HG03432 (cell line): ENCODE measurements at regions not wholly inside any gene's neighbourhood (a gene's known extent, or its start where the extent isn't known, plus 50 kb on each side); places are given as distances from the start of the nearest gene placed in this dataset.
"Not testable (repeated sequence)": the region's sequence is repeated elsewhere in the genome, so short reads cannot be mapped to it uniquely, and the experiment has no call there.

Source experiments
- ATAC-seq: cut with Tn5 transposase; IDR thresholded peaks from one replicate; pipeline ENCODE4 v1.9.1; 2021; ENCODE audit warnings: mild to moderate bottlenecking, moderate library complexity; ENCODE audit not compliant: unreplicated experiment

- ATAC-seq: no peak
Observed at GRCh38 chr10:109218207-109218606, 705.1 kb downstream of the XPNPEP1 start.

DNA sequence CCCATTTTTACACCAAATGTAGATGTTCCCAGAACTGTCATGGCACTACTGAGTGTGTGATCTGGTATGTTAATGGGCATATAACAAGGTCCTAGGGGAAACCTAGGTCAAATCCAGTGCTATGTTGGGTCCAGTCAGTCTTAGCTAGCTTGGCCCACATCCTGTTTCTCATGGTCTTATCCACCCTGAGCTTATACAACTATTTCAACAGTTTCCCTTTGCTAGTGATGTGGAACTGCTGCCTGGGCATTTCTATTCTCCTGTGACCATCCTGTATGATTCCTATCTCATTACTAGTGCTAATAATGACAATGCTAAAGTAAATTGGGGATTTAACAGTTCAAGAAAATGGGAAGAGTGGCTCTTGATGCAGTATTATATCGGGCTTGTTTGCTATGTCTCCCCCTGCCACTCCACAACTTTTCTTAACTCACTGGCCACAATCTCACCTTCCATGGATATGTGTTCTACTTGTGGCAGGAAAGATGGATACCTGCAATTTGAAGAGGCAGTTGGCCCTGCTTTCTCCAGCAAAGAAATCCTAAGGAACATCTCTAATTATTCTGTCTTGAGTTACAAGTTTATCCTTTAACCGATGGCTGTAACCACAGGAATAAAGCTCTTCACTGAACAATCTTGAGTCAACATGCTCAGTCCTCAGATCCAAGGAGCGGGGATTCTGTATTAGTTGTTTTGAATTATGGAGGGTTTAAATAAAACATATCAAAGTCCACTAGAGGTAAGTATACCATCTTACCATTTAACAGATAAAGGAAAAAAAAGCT lies 707.8 kb downstream of the XPNPEP1 start:
- no peak for ATAC-seq

DNA sequence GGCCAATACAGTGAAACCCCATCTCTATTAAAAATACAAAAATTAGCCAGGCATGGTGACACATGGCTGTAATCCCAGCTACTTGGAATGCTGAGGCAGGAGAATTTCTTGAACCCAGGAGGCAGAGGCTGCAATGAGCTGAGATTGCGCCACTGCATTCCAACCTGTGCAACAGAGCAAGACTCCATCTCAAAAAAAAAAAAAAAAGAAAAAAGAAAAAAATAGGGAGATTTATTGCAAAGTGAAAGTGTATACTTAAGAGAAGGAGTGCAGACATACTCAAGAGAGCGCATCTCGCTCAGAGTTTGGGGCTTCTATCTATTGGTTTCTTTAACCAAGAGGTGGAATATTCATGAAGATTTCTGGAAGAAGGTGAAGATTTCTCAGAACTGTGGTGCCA lies 708.4 kb downstream of the XPNPEP1 start:
- not testable (repeated sequence) for ATAC-seq

- ATAC-seq: no peak
Observed at GRCh38 chr10:109207361-109207760, 716.0 kb downstream of the XPNPEP1 start.

GRCh38 chr10:109205929-109206585 lies 717.3 kb downstream of the XPNPEP1 start:
- no peak for ATAC-seq

- ATAC-seq: no peak
Observed at GRCh38 chr10:109203646-109204353, 719.5 kb downstream of the XPNPEP1 start.

- ATAC-seq: no peak
Observed at GRCh38 chr10:109202111-109202510, 721.2 kb downstream of the XPNPEP1 start.

- no peak for ATAC-seq
Observed at GRCh38 chr10:109200646-109201045, 722.7 kb downstream of the XPNPEP1 start.

DNA sequence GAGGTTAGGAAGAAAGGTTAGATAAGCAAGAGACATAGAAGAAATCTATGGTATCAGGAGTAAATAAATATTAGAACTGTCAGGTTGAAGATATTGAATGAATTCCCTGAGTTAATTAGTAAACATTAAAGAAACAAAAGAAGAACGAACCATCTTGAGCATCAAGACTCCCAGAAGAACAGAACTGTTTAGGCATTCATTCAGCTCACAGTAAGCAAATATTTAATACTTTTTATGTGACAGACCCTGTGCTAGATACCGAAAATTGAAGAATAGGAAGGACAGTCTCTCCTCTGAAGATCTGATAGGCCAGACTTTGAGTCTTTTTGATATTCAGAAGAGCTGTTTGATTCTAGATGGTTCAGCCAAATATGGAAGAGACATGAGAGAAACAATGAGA lies 731.5 kb downstream of the XPNPEP1 start:
- no peak for ATAC-seq

DNA sequence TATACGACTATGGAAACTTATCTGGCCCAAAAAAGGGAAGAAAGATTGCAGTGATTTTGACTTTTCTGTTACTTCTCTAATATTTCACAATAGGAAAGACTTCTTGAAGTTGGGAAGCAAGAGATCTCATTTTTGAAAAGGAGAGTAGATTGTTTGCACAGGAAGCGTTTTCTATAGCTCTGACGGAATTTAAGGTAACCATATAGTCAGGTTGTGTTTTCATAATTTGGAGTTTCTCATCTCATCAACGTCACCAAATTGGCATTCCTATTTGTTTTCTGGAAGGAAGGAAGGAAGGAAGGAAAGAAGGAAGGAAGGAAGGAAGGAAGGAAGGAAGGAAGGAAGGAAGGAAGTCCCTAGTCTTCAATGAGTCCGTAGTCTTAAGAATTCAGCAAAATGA lies 732.0 kb downstream of the XPNPEP1 start:
- no peak for ATAC-seq

GRCh38 chr10:109187677-109188076 lies 735.6 kb downstream of the XPNPEP1 start:
- ATAC-seq: no peak

DNA sequence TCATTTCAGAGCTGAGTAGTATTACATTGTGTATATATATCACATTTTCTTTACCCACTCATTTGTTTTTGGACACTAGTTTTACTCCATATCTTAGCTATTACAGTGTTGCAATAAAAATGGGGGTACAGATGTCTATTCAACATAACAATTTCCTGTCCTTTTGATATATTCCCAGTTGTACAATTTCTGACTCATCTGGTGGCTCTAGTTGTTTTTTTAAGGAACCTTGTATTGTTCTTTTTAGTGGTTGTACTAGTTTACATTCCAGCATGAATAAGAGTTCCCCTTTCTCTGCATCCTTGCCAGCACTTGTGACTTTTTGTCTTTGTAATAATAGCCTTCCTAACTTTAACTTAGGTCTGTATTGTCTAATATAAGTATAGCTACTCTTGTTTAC lies 739.9 kb downstream of the XPNPEP1 start:
- no peak for ATAC-seq

- no peak for ATAC-seq
Observed at GRCh38 chr10:109178591-109178990, 744.7 kb downstream of the XPNPEP1 start.

DNA sequence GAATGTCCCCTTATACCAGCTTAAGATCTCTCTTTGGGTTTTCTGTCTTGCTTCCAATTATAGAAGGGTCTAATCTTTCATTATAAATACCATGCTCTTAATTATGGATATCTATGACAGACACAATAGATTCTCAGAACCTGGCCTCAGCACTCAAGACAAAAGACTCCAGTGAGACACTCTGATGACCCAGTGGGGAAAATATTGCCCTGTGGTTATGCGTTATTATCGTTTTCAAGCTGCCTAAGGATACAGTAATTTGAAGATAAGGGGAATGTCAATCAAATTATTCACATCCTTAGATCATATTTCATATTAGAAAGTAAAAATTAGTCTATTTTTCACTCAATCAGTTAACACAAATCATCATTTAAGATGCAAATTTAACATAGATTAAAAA lies 748.8 kb downstream of the XPNPEP1 start:
- ATAC-seq: no peak

- no peak for ATAC-seq
Observed at GRCh38 chr10:109173937-109174336, 749.4 kb downstream of the XPNPEP1 start.

- no peak for ATAC-seq
Observed at GRCh38 chr10:109173121-109173520, 750.2 kb downstream of the XPNPEP1 start.

- ATAC-seq: no peak
Observed at GRCh38 chr10:109166935-109167334, 756.4 kb downstream of the XPNPEP1 start.

GRCh38 chr10:109159351-109159750 lies 764.0 kb downstream of the XPNPEP1 start:
- ATAC-seq: no peak

DNA sequence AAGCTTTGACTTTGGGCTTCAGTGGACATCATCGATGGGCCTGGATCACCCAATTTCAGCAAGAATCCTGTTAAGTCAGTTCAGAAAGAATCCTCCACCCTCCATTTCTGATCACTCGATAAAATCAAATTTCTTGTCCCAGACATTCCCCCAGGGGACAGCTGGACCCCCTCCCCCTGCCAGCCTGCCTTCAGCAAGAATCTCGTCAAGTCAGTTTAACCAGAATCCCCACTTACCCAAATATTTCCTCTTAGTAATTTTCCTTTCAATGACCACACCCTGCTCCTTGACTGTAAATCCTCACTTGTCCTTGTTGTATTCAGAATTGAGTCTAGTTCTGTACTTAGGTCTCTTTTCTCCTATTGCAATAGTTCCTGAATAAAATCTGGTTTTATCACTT lies 766.9 kb downstream of the XPNPEP1 start:
- ATAC-seq: no peak

GRCh38 chr10:109149666-109150350 lies 773.5 kb downstream of the XPNPEP1 start:
- no peak for ATAC-seq

GRCh38 chr10:109127363-109127762 lies 795.9 kb downstream of the XPNPEP1 start:
- ATAC-seq: no peak
